GM19438 (cell line): ENCODE measurements at regions not wholly inside any gene's neighbourhood (a gene's known extent, or its start where the extent isn't known, plus 50 kb on each side); places are given as distances from the start of the nearest gene placed in this dataset.

Experiments used
- ATAC-seq: cut with Tn5 transposase; IDR thresholded peaks from one replicate; pipeline ENCODE4 v1.9.1; 2021; ENCODE audit warnings: low read depth; ENCODE audit not compliant: unreplicated experiment

GRCh38 chr6:71476872-71477271, 188.3 kb downstream of the OGFRL1 start:
- no peak for ATAC-seq

GRCh38 chr6:71478834-71479541, 190.4 kb downstream of the OGFRL1 start:
- ATAC-seq, result no peak

GRCh38 chr6:71480577-71480976, 192.0 kb downstream of the OGFRL1 start:
- no peak for ATAC-seq

GRCh38 chr6:71481011-71481410, 192.4 kb downstream of the OGFRL1 start:
- no peak for ATAC-seq

- ATAC-seq, result no peak
These were observed 193.2 kb downstream of the OGFRL1 start for GRCh38 chr6:71481801-71482200.

- ATAC-seq, result no peak
These were observed 194.1 kb downstream of the OGFRL1 start for GRCh38 chr6:71482742-71483141.

- no peak for ATAC-seq
These were observed 197.8 kb downstream of the OGFRL1 start for GRCh38 chr6:71486461-71486860.

GRCh38 chr6:71488186-71488585, 199.6 kb downstream of the OGFRL1 start:
- ATAC-seq, result no peak

- no peak for ATAC-seq
These were observed 201.1 kb downstream of the OGFRL1 start for GRCh38 chr6:71489736-71490135.

GRCh38 chr6:71490876-71491275, 202.3 kb downstream of the OGFRL1 start:
- ATAC-seq, result no peak

GRCh38 chr6:71491844-71492243, 203.2 kb downstream of the OGFRL1 start:
- ATAC-seq, result no peak

- ATAC-seq, result no peak
These were observed 204.1 kb downstream of the OGFRL1 start for GRCh38 chr6:71492668-71493067.

GRCh38 chr6:71496018-71496721, 207.6 kb downstream of the OGFRL1 start:
- peak; percentile 99 for ATAC-seq

- ATAC-seq, result no peak
These were observed 208.1 kb downstream of the OGFRL1 start for GRCh38 chr6:71496722-71497033.

- ATAC-seq, result no peak
These were observed 210.0 kb downstream of the OGFRL1 start for GRCh38 chr6:71498638-71499037.

- no peak for ATAC-seq
These were observed 211.1 kb downstream of the OGFRL1 start for GRCh38 chr6:71499667-71500066.

- ATAC-seq, result no peak
These were observed 213.6 kb downstream of the OGFRL1 start for GRCh38 chr6:71502168-71502567.

- ATAC-seq, result no peak
These were observed 214.3 kb downstream of the OGFRL1 start for GRCh38 chr6:71502956-71503355.

- no peak for ATAC-seq
These were observed 218.6 kb downstream of the OGFRL1 start for GRCh38 chr6:71507183-71507582.

- no peak for ATAC-seq
These were observed 220.8 kb downstream of the OGFRL1 start for GRCh38 chr6:71509191-71510005.

GRCh38 chr6:71510057-71510713, 221.6 kb downstream of the OGFRL1 start:
- ATAC-seq, result peak; percentile 80
